K562 (cell line): ENCODE measurements at regions not wholly inside any gene's neighbourhood (a gene's known extent, or its start where the extent isn't known, plus 50 kb on each side); places are given as distances from the start of the nearest gene placed in this dataset.

Experiments
- ATAC-seq: fragments of 200-7000 bp; cut with Tn5 transposase; 3 replicates; pipeline ENCODE4 v1.9.1; 2020; ENCODE audit warnings: moderate library complexity
- BruUV-seq: library from RNA; stranded (reverse); fragments of 400-500 nt; replicated peaks from 2 replicates; lab custom pipeline; 2021; lab: Mats Ljungman, UMichigan
- CTCF ChIA-PET: fragments of 300-600 bp; formaldehyde crosslinking; extraction: SDS; loops from one replicate; lab custom pipeline; 2021; ENCODE audit warnings: low intra/inter-chr PET ratio; lab: Yijun Ruan, JAX
- POLR2A ChIA-PET: fragments of 300-600, 350-650 bp; sonication (Branson Sonifier 250); formaldehyde crosslinking; extraction: SDS; loops from one replicate; lab custom pipeline; 2021; ENCODE audit warnings: antibody characterized with exemption, inconsistent platforms; lab: Yijun Ruan, JAX
- DNase-seq, 4 experiments: peaks; one replicate each; pipeline versions ENCODE4 v3.0.0 to v3.0.0-alpha.2; 2011 to 2018; ENCODE audit warnings: low spot score in 3 of 4, mixed read lengths in 3 of 4; ENCODE audit errors: extremely low read depth in 1 of 4
- FAIRE-seq: peaks from 2 replicates; lab custom pipeline; 2011; peaks lifted over from hg19 to GRCh38; lab: Jason Lieb, UNC
- H2AFZ ChIP-seq: 2 replicates; pipeline ENCODE4 v1.6.0; 2011; ENCODE audit warnings: low read depth, low read length, control low read depth, inconsistent platforms
- H3K27ac ChIP-seq: fragments of 200-600 bp; 3 replicates; pipeline ENCODE4 v1.8.0; 2011; ENCODE audit warnings: low read depth, mild to moderate bottlenecking, control low read depth, inconsistent platforms, low read length, moderate library complexity, mixed read lengths; ENCODE audit errors: extremely low read depth
- H3K27me3 ChIP-seq, 2 experiments: fragments of 300-600 bp in 1 of 2; 2 replicates in 1 of 2; 3 replicates in 1 of 2; pipeline versions ENCODE4 v1.6.0 to v1.8.0; 2011; ENCODE audit warnings: inconsistent platforms in 2 of 2, low read length in 2 of 2, mild to moderate bottlenecking in 1 of 2, mixed read lengths in 1 of 2, moderate library complexity in 1 of 2; ENCODE audit not compliant: control insufficient read depth in 2 of 2, insufficient read depth in 2 of 2
- H3K36me3 ChIP-seq: fragments of 300-600 bp; 3 replicates; pipeline ENCODE4 v1.8.0; 2011; ENCODE audit warnings: mild to moderate bottlenecking, low read length, inconsistent platforms; ENCODE audit not compliant: control insufficient read depth, insufficient read depth
- H3K4me1 ChIP-seq, 2 experiments: fragments of 200-600 bp in 1 of 2; replicated peaks in 1 of 2; 2 replicates in 1 of 2; 3 replicates in 1 of 2; pipeline versions ENCODE4 v1.5.1 to v1.8.0; 2011; ENCODE audit warnings: inconsistent platforms in 2 of 2, low read length in 2 of 2, mild to moderate bottlenecking in 1 of 2, mixed read lengths in 1 of 2, moderate library complexity in 1 of 2; ENCODE audit not compliant: control insufficient read depth in 2 of 2, insufficient read depth in 2 of 2
- H3K4me2 ChIP-seq: 2 replicates; pipeline ENCODE4 v1.6.1; 2011; ENCODE audit warnings: low read length, control low read depth, inconsistent platforms, mixed read lengths; ENCODE audit not compliant: insufficient read depth
- H3K4me3 ChIP-seq: fragments of 200-600 bp; sonication (generic), shearing (Covaris generic); 2 replicates; pipeline ENCODE4 v1.5.1; 2016; ENCODE audit warnings: control low read depth, inconsistent platforms
- H3K79me2 ChIP-seq: fragments of 200-600 bp; 3 replicates; pipeline ENCODE4 v1.8.0; 2011; ENCODE audit warnings: low read length, inconsistent platforms; ENCODE audit not compliant: control insufficient read depth, insufficient read depth
- H3K9ac ChIP-seq, 2 experiments: 2 replicates each; pipeline versions ENCODE4 v1.6.0 to v1.6.1; 2011; ENCODE audit warnings: low read depth in 2 of 2, low read length in 2 of 2, control low read depth in 1 of 2, inconsistent platforms in 1 of 2, mild to moderate bottlenecking in 1 of 2, mixed read lengths in 1 of 2; ENCODE audit not compliant: insufficient read depth in 1 of 2
- H3K9me1 ChIP-seq: one replicate; pipeline ENCODE4 v1.6.0; 2011; ENCODE audit warnings: inconsistent platforms, mild to moderate bottlenecking, low read length, moderate library complexity; ENCODE audit not compliant: control insufficient read depth, insufficient read depth
- H3K9me3 ChIP-seq: replicated peaks from 2 replicates; pipeline ENCODE4 v1.5.1; 2011; ENCODE audit warnings: low read depth, low read length, inconsistent platforms; ENCODE audit not compliant: control insufficient read depth, insufficient read depth
- H4K20me1 ChIP-seq: replicated peaks from 2 replicates; pipeline ENCODE4 v1.6.1; 2011; ENCODE audit warnings: low read length, inconsistent platforms, mixed read lengths; ENCODE audit not compliant: control insufficient read depth, insufficient read depth
- NFIC ChIP-seq: fragments of 450-650 bp; IDR thresholded peaks from 2 replicates; pipeline ENCODE4 v1.6.1; 2017; ENCODE audit warnings: mild to moderate bottlenecking, inconsistent platforms
- RBM25 ChIP-seq: fragments of 200-400 bp; formaldehyde crosslinking; IDR thresholded peaks from 2 replicates; pipeline ENCODE4 v1.6.1; 2018; ENCODE audit warnings: low read length, low read depth, moderate library complexity; ENCODE audit not compliant: severe bottlenecking
- ZEB2 ChIP-seq: fragments of 450-650 bp; IDR thresholded peaks from 2 replicates; pipeline ENCODE4 v1.6.1; 2016
- WGBS: fragments of 100-300 bp; shearing (Covaris generic); methylation state at CpG from one replicate; pipeline ENCODE4 v1.1.6; 2016; ENCODE audit warnings: low coverage, mixed read lengths; ENCODE audit not compliant: insufficient coverage; ENCODE audit errors: missing lambda C conversion rate; 5-methylcytosine and 5-hydroxymethylcytosine counted together
- in situ Hi-C: fragments of 300-500 bp; cut with MboI; formaldehyde crosslinking; loops from 4 replicates; pipeline ENCODE4 v1.15.0; 2018; ENCODE audit warnings: inconsistent platforms, mixed read lengths
- intact Hi-C: fragments of 100-400 bp; cut with micrococcal nuclease; formaldehyde crosslinking; loops from 2 replicates; pipeline ENCODE4 v1.14.2; 2022
- TF ChIP-seq, protein P1 (sequence below): fragments of 450-650 bp; IDR thresholded peaks from 2 replicates; pipeline ENCODE4 v1.6.1; 2017; ENCODE audit warnings: antibody characterized with exemption, mild to moderate bottlenecking

DNA sequence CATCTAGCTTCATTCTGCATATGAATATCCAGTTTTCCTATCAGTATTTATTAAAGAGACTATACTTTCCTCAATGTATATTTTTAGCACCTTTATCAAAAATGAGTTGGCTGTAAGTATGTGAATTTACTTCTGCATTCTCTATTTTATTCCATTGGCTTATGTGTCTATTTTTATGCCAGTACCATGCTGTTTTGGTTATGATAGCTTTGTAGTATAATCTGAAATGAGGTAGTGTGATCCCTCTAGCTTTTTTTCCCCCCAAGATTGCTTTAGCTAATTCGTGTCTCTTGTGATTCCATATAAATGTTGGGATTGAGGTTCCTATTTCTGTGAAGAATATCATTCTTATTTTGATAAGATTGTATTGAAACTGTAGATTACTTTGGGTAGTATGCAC lies 469.1 kb upstream of the MAP3K7 start:
- Histone ChIP-seq H3K36me3 (no peaks in the 10 kb centered on the region), H3K4me1 (no peaks in the 10 kb centered on the region; a peak in 1 of 5 replicates), H3K9ac (no peak overlapping the region), H3K9me3 (no peaks in the 10 kb centered on the region), H2AFZ (no peak overlapping the region), H3K27me3 (no peaks in the 10 kb centered on the region), H3K4me3 (no peak overlapping the region), H3K9me1 (no peaks in the 10 kb centered on the region), H3K4me2 (no peak overlapping the region), H3K79me2 (no peaks in the 10 kb centered on the region), H3K27ac (no peak overlapping the region), H4K20me1 (no peaks in the 10 kb centered on the region)
- ATAC-seq (no peak), DNase-seq (no peak), FAIRE-seq (no peak)
- in situ Hi-C loops (no loop called here), intact Hi-C loops (no loop called here)
- POLR2A ChIA-PET: no interaction called here
- TF ChIP-seq ZEB2: no peak
- TF ChIP-seq NFIC: no peak
- TF ChIP-seq RBM25: peak; percentile 60
- TF ChIP-seq, protein P1, sequence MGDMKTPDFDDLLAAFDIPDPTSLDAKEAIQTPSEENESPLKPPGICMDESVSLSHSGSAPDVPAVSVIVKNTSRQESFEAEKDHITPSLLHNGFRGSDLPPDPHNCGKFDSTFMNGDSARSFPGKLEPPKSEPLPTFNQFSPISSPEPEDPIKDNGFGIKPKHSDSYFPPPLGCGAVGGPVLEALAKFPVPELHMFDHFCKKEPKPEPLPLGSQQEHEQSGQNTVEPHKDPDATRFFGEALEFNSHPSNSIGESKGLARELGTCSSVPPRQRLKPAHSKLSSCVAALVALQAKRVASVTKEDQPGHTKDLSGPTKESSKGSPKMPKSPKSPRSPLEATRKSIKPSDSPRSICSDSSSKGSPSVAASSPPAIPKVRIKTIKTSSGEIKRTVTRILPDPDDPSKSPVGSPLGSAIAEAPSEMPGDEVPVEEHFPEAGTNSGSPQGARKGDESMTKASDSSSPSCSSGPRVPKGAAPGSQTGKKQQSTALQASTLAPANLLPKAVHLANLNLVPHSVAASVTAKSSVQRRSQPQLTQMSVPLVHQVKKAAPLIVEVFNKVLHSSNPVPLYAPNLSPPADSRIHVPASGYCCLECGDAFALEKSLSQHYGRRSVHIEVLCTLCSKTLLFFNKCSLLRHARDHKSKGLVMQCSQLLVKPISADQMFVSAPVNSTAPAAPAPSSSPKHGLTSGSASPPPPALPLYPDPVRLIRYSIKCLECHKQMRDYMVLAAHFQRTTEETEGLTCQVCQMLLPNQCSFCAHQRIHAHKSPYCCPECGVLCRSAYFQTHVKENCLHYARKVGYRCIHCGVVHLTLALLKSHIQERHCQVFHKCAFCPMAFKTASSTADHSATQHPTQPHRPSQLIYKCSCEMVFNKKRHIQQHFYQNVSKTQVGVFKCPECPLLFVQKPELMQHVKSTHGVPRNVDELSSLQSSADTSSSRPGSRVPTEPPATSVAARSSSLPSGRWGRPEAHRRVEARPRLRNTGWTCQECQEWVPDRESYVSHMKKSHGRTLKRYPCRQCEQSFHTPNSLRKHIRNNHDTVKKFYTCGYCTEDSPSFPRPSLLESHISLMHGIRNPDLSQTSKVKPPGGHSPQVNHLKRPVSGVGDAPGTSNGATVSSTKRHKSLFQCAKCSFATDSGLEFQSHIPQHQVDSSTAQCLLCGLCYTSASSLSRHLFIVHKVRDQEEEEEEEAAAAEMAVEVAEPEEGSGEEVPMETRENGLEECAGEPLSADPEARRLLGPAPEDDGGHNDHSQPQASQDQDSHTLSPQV: no peak
- BruUV-seq: no TSS peak
- CTCF ChIA-PET: no interaction called here
- WGBS: 0% methylated on average over 1 of the region's 1 CpG
